ENCODE measurements at regions not wholly inside any gene's neighbourhood (a gene's known extent, or its start where the extent isn't known, plus 50 kb on each side); places are given as distances from the start of the nearest gene placed in this dataset.

GRCh38 chr3:72587282-72587681 lies 261.0 kb downstream of the SHQ1 start:
- no peak for FAIRE-seq

GRCh38 chr3:72586694-72587093 lies 261.6 kb downstream of the SHQ1 start:
- FAIRE-seq = no peak

DNA sequence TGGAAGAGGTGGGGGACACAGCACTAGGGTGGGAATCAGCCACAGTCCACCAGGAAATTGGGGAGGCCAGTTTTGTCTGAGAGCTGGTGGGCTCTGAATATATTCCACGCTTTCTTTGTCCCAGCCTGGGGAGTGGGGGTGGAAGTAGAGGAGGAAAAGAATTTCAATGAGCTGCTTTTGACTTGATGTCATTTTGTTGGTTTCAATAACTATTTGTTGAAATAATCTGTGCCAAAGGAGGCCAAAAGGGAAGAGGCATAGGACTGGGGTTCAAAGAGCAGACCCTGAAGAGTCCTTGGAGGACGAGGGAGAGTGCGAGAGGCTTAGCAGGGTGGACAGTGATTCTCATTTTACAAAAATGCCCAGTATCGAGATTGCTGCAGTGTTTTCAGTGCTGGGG lies 262.3 kb downstream of the SHQ1 start:
- no peak for FAIRE-seq

DNA sequence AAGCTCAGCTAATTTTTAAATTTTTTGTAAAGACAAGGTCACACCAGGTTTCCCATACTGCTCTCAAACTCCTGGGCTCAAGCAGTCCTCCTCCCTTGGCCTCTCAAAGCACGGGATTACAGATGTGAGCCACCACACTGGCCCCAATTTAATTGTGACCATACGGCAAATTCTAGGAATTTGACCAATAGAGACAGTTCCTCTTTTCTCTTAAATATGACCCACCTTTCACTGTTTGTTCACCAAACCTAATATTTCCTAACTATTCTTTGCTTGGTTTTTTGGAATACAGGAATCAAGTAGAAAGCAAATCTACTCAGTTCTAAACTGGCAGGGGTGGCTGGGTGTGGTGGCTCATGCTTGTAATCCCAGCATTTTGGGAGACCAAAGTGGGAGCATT lies 264.0 kb downstream of the SHQ1 start:
- FAIRE-seq = no peak

DNA sequence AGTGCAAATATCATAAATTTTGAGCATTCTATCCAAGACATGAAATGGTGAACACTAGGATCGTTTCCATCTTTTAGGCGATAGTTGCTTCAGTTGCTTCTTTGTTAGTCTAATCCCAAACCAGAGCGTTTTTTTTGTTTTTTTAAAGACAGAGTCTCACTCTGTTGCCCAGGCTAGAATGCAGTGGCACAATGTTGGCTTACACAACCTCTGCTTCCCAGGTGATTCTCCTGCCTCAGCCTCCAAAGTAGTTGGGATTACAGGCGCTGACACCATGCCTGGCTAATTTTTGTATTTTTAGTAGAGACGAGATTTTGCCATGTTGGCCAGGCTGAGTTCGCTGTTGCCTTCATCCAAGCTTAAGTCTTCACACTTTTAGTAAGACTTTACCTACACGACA lies 265.3 kb downstream of the SHQ1 start:
- no peak for FAIRE-seq

DNA sequence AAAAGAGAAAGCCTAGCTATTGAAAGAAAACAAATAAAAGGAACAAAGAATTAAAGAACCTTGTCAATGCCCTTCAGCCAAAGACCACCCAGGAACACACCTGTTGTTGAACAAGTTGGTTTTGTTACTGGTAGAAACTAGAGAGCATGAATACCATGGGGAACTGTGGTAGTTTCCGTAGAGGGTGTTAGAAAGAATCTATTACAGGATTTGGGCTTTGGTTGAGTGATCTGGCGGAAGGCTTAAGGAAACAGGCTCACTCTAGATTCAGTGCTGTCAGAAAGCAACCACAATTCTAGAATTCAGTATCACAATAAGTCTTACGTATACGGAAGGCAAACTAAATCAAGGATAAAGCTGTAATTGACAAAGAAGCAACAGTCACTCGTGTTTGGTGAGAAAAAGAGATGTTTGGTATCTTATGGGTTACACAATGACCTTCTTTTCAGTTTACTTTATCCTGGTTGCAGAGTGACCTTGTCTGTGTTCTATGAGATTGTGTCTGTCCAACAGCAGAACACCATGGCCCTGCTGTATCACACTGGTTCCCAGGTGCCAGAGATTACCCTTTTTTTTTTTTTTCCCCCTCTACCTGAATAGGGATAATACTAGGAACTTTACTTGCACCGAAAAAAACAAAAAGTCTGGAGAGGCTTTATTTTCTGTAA lies 265.9 kb downstream of the SHQ1 start:
- FAIRE-seq = no peak

DNA sequence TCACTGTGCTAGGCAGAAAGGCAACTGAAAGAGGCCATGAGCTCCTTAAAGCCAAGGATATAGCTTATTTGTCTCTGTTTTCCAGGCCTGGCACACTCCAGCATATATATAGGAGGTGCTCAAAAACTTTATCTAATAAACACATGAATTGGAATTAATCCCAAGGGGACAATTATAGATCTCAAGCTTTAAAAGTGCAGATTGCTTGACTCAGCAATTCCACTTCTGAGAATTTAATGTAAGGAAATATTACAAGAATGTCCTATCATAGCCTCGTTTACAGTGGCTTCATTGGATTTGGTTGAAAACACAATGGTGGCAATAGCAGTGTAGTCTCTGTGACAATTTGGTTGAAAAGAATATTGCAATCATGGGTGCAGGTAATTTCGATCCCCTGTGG lies 267.3 kb downstream of the SHQ1 start:
- FAIRE-seq = no peak

DNA sequence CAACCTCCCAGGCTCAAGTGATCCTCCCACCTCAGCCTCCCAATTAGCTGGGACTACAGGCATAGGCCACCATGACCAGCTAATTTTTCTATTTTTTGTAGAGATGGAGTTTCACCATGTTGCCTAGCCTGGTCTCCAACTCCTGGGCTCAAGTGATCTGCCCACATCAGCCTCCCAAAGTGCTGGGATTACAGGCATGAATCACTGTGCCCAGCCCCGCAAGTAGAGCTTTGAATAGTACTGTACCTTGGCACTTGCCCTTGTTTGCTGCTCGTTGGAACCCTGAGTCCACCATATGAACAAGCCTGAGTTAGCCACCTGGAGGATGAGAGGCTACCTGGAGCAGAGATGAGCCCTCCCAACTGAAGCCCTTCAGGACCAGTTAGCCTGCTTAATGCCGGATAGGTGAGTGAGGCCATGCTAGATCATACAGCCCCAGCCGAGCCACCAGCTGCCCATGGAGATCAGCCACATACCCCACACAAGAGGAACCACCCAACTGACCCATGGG lies 267.9 kb downstream of the SHQ1 start:
- no peak for FAIRE-seq

DNA sequence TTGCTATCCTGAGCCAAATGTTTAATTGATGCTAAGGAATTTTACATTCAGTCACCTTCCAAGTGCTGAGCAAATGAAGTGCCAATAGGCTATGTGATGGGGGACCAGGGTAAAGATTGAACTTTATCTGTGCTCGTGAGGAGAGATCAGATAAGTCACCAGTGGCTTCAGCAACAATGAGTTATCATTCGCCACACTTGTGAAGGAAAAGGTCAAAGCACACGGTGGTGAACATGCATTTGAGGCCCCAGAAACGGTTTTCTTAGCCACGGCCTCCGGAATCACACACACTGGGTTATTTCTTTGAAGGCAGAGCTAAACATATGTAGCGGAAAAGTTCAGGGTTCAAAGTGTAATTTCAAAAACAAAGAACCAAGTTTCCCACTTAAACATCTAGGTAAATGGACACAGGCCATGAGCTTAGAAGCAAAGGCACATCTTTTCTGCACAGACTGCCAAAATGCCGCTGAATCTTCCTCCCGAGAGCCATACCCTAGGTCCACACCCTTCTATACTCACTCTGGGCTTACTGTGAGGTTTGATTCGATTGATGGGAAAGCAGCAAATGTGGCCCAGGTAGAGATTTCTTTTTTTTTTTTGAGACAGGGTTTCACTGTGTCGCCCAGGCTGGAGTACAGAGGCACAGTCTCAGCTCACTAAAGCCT lies 268.5 kb downstream of the SHQ1 start:
- no peak for FAIRE-seq

GRCh38 chr3:72579191-72579580 lies 269.1 kb downstream of the SHQ1 start:
- no peak for FAIRE-seq

- no peak for FAIRE-seq
Observed at GRCh38 chr3:72577190-72577589, 271.1 kb downstream of the SHQ1 start.

- FAIRE-seq = no peak
Observed at GRCh38 chr3:72576563-72576962, 271.7 kb downstream of the SHQ1 start.

DNA sequence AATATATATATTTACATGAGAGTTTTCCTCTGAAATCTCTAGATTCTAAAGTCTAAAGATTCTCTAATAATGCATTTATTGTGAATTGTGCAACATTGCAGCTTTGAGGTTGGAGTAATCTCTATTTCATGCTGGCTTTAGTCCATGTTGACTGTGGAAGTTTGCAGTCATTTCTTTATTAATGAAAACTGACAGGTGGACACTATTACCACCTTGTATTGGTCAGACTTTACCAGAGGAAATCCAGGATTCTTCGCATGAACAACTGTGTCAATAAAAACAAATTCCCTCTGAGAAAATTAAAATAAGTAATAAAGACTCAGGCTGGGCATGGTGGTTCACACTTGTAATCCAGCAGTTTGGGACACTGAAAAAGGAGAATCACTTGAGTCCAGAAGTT lies 274.1 kb downstream of the SHQ1 start:
- no peak for FAIRE-seq

DNA sequence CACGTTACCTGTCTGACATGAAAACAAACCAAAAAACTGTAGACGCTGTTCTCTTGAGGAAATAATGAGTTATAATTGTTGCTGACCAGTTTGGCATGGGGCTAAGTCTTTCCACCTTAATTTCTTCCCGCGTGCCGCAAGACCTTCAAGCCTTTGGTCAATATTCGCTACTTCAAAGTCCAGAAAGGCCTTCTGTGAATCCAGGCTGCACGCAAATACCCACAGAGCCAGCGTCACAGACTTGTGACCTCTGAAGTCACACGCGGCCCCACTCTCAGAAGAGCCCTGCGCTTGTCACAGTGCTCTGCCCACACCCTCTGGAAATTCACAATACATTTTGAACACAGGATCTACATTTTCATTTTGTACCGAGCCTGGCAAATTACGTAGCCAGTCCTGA lies 275.2 kb downstream of the SHQ1 start:
- no peak for FAIRE-seq

- FAIRE-seq = no peak
Observed at GRCh38 chr3:72572489-72573007, 275.7 kb downstream of the SHQ1 start.

DNA sequence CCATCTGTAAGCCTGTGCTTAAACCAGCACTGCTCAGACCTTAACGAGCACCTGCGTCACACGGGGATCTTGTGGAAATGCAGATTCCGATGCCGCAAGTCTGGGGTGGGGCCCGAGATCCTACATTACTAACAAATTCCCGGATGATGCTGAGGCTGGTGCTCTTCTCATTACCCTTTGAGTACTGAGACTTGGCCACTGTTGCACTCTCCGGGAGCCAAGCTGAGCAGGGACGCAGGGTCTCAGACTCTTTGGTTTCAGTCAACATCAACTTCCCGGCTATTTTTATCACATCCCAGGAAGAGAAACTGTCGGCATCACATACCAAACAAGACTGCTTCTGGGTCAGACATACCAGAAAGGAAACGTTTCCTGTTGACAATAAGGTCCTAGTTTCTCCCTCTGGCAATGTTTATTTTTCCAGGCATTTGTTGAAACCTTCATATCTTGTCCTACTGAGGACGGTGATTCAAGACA lies 276.6 kb downstream of the SHQ1 start:
- FAIRE-seq = no peak

GRCh38 chr3:72571052-72571451 lies 277.2 kb downstream of the SHQ1 start:
- no peak for FAIRE-seq

DNA sequence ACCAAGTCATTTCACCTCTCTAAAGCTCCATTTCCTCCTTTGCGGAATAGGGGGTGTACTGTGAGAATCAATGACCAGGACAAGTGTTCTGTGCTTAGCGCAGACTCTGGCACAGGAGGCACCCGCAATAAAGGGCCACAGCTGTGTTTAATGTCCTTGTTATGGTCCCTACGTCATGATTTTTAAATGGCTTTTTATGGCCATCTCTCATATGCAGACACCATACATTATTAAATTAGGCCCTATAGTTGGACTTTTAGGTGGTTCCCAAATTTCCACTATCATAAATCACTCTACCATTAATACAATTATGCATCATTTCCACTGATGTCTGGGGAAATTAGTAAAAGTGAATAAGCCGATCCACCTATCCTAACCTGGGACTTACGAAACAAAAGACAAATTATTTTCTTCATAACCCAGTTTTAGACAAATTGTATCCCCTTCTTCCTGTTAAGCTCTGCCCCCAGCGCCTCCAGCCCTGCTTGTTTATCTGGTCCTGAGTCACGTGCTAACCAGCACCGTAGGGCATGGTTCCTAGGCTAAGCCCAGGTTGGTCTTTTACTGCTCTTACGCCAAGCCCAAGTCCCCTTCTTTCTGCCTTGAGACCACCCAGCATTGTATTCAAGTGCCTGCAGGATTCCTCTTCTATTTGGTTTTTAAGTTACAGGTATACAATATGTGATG lies 278.3 kb downstream of the SHQ1 start:
- FAIRE-seq = no peak

DNA sequence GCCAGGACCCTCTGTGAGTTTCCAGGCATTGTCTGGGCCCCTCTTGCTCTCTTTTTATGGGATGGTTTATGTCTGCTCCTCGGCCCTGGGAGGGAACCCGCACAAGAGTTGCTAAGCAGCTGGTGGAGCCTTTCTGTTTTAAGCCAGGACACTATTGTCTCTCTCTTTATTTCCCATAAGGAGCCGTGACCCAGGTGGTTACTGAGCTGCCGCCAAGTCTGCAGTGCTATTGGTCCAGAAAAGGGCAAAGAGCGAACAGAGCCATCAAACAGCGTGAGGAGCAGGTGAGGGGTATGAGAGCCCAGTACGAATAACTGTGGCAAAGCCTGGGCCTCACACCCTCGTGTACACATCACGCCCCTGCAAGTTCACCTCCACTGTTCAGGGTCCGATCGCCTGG lies 280.2 kb downstream of the SHQ1 start:
- FAIRE-seq = no peak

GRCh38 chr3:72567474-72567873 lies 280.8 kb downstream of the SHQ1 start:
- no peak for FAIRE-seq

GRCh38 chr3:72565593-72565992 lies 282.7 kb downstream of the SHQ1 start:
- no peak for FAIRE-seq

DNA sequence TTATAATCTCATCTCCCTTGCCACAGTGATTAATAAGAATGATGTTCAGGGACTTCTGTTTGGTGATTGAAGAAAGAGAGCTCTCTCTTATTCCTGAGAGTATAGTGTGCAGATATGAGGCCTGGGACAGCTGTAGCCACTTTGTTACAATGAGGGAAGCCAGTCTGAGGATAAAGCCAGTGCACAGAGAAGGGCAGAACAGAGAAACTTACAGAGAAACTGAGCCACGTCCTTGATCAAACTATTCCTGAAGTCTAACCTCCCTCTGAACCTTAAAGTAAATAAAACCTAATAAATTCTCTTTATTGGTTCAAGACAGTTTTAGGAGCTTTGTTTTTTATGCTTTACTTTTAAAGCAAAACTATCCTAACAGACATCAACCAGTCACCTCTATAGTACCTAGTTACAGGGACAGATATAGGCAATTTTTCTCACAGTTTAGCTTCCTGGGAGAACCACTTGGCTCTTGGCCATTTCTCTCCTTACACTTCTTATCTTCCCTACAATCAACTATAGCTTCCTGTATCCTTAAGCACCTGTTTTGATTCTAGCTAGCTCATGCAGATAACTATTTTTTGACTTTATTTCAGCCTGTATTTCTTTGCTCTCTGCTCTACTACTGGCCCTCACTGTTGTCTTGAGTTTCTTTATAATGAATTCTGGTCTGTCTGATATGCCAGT lies 284.4 kb downstream of the SHQ1 start:
- FAIRE-seq = no peak
